GM12891 (cell line): ENCODE measurements at regions not wholly inside any gene's neighbourhood (a gene's known extent, or its start where the extent isn't known, plus 50 kb on each side); places are given as distances from the start of the nearest gene placed in this dataset.
A peak's percentile ranks its signal among the peaks of the same experiment; 100 is the strongest.

ENCODE experiments used
- PAX5 ChIP-seq: IDR thresholded peaks from 2 replicates; pipeline ENCODE4 v1.6.1; 2011; ENCODE audit warnings: low read length, moderate library complexity, mild to moderate bottlenecking; ENCODE audit not compliant: insufficient read depth, severe bottlenecking
- POLR2A ChIP-seq: IDR thresholded peaks from 2 replicates; pipeline ENCODE4 v1.6.1; 2011; ENCODE audit warnings: low read depth, low read length, control low read depth
- POLR2AphosphoS5 ChIP-seq: IDR thresholded peaks from 2 replicates; pipeline ENCODE4 v1.6.1; 2011; ENCODE audit warnings: low read depth, low read length, control low read depth
- POU2F2 ChIP-seq: IDR thresholded peaks from 2 replicates; pipeline ENCODE4 v1.6.1; 2011; ENCODE audit warnings: low read depth, mild to moderate bottlenecking, control low read depth, low read length, moderate library complexity
- SPI1 ChIP-seq: IDR thresholded peaks from 2 replicates; pipeline ENCODE4 v1.6.1; 2011; ENCODE audit warnings: low read depth, low read length, control low read depth
- TAF1 ChIP-seq: IDR thresholded peaks from 2 replicates; pipeline ENCODE4 v1.6.1; 2011; ENCODE audit warnings: low read depth, low read length, control low read depth

GRCh38 chr21:45593162-45594022 is 50.1 kb upstream of the PCBP3 start:
- TF ChIP-seq POLR2A: peak; percentile 41; the same call in 1 of the 2 replicates
- no peak for TF ChIP-seq POLR2AphosphoS5
- TF ChIP-seq TAF1: peak; percentile 52; the same call in 1 of the 2 replicates
- TF ChIP-seq PAX5: no peak
- TF ChIP-seq SPI1: peak; percentile 54
- no peak for TF ChIP-seq POU2F2
